Medulla oblongata (tissue), 1 donor: ENCODE measurements at regions not wholly inside any gene's neighbourhood (a gene's known extent, or its start where the extent isn't known, plus 50 kb on each side); places are given as distances from the start of the nearest gene placed in this dataset.

ENCODE experiments used
- DNase-seq: peaks from one replicate; pipeline ENCODE4 v3.0.0-alpha.2; 2015; ENCODE audit errors: extremely low spot score

GRCh38 chr3:94709249-94709902 lies 646.5 kb downstream of the NSUN3 start:
- DNase-seq, result no peak

GRCh38 chr3:94714194-94714593 lies 651.3 kb downstream of the NSUN3 start:
- no peak for DNase-seq

DNA sequence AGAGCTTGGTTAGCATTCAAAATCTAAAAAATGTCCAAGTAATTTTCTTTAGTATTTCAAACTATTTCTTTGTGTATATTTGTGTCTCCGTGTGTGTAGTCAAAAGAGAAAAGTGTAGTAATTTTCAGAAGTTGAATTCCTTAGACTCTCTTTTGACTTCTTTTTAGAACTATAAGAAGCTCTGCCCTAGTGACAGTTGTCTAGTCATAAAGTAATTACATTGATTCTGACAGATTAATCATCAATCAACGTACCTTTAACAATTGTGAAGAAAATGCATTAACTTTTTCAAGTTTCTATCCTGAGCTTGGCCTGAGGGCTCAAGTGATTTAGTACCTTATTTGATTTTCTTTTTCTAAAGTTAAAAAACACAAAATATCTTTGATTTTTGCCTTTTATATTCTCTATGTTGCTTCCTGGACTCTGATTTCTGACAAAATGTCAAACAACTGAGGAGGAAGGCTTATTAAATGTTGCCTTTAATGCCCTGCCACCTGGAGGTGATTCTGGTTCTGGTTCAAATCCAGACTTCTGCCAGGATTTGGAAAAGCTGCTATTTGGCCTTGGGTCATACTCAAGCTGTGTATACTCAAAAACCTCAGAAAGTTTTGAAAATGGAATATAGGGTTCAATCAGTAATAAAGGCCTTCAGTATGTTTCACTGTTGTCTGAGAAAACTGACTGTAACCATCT lies 653.6 kb downstream of the NSUN3 start:
- DNase-seq, result peak; percentile 6

DNA sequence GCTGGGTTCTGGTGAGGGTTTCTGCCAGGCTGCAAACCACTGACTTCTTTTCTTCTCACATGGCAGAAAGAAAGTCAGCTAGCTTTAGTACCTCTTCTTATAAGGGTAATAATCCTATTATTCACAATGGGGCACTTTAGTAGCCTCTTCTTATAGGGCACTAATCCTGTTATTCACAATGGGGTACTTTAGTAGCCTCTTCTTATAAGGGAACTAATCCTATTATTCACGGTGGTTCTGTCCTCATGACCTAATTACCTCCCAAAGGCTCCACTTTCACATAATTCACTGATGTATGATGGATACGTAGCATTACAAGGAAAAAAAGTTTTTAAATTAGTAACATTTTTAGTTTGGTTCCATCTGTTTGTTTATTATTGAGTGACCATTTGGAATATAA lies 671.3 kb downstream of the NSUN3 start:
- DNase-seq, result no peak

GRCh38 chr3:94735354-94735753 lies 672.5 kb downstream of the NSUN3 start:
- no peak for DNase-seq

DNA sequence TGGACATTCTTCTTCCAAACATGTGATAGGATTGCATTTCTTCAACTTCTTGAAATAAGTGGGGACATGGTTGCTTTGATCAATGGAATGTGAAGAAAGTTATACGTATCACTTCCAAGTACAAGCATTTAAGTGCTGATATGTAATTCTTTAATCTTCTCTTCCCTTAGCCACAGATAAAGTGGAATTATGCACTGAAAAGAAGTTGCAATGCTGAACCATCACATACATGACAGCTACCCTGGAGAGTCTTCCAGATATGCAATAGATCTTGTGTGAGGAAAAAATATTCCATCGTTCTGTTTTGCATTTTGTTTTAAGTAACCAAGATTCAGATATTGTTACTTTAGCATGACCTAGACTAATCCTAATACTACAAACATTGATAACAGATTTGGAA lies 674.3 kb downstream of the NSUN3 start:
- no peak for DNase-seq

DNA sequence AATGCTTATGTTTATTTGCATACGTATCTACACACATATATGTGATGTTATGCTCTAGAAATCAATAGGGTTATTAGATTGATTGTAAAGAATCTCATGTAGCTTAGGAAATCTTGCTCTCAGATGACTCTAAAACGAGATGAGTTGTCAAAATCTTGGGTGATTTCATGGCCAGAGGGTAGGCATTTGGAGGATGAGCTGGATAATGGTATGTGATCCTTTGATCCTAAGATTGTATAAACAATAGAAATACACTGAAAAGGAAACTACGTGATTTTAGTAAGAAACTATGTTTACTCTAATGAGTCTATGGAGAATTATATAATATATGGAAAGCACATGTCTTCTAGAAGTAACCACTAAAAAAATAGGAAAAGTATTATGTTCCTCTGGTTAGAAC lies 676.6 kb downstream of the NSUN3 start:
- DNase-seq, result no peak

GRCh38 chr3:94758751-94759150 lies 695.9 kb downstream of the NSUN3 start:
- DNase-seq, result no peak

GRCh38 chr3:94772402-94772801 lies 709.5 kb downstream of the NSUN3 start:
- DNase-seq, result no peak

- DNase-seq, result no peak
Measured at GRCh38 chr3:94775746-94776145, 712.9 kb downstream of the NSUN3 start.

GRCh38 chr3:94776401-94776915 lies 713.6 kb downstream of the NSUN3 start:
- DNase-seq, result no peak

- no peak for DNase-seq
Measured at GRCh38 chr3:94778289-94778688, 715.4 kb downstream of the NSUN3 start.

DNA sequence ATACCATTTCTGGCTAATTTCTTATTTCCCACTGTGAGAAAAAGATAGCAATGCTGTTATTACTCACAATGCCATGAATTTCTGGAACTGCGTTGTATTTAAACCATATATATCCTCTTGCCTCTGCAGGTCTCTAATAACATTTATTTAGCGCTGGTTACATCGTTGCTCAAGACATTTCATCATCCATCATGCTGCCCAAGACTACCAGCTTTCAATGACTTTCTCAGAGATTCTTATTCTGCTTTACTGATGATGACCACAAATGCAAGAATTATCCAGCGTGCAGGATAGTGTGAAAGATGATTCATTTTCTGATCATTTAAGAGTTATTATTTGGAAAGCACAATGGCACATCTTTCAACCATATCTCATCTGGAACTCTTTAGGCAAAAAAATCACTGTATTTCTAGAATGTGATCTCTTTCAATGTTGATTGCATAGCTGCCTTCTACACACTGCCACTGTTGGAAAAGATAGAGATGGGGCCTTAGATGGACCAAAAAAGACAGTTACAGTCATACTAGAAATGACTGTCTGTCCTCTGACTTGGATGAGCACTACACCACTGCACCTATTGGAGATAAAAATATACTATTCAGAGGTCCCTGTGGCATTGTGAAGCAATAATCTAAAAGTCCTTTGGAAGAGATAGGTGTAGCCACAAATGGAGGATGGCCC lies 716.1 kb downstream of the NSUN3 start:
- no peak for DNase-seq

DNA sequence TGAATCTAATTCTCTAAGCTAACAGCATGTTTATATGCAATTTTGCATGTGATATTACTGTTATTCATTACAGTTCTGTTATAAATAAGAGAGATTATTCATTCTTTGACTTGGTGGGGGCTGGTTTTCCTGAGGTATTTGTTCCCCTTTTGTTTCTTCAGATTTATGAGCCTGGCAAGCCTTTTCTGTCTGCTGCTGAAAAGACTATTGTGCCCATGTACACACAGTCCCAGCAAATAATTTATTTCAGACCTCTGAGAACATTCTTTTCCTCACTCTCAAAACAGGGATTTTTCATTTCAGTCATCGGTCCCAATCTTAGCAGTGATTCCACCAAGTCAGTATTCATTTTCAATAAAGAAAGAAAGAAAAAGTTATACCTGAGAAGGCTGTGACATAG lies 716.8 kb downstream of the NSUN3 start:
- peak; percentile 51 for DNase-seq

DNA sequence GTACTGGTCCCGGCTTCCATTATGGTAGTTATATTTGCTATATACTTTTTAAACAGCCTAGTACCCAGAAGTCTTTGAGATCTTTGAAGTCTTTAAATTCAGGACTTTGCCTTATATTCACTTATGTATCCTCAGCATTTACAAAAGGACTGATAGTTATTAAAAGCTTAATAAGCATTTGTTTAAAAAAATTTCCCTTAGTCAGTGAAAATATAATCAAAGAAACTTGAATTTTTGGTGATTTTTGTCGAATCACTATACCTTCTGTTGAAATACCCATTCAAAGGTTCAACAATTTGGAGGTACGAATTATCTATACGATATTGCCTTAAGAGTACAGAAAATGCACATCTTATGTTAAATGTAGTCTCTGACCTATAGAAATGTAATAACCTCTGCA lies 721.4 kb downstream of the NSUN3 start:
- DNase-seq, result no peak

DNA sequence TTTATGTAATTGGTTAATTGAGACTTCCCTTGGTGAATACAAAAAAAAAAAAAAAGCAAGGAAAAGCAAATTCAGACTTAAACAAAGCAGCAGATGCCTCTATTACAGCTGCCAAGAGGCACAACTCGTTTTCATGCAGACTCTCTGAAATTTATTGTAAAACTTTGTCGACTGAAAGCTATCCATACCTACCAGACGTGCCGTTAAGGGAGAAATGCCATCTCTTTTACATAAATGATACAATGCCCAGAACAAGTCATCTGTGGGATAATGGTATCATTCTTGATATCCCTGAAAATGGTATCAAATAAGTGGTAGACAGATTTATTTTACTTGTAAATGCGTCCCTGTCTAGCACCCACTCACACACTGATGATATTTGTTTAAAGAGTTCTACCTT lies 724.2 kb downstream of the NSUN3 start:
- DNase-seq, result no peak

DNA sequence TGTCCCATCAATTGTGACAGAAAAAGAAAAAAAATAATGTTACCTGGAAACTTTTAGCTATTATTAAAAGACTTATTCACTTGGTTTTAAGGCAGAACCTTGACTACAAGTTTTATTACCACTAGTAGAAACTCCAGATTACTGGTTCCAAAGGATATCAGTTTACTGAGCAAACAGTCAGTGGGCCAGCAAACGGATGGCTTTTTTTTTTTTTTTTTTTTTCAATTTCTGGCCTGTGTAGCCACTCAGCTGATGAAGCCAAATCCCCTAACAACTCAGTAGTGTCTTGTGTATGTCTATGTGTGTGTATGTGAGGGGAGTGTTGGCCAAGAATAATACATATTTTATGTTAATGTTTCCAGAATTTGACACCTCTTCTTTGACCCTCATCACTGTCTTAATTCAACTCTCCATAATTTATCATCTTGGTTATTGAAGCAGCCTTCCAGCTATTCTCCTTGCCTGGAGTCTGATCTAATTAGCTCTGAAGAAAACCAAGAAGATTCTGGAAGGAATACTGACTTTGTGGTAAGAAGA lies 724.9 kb downstream of the NSUN3 start:
- no peak for DNase-seq

DNA sequence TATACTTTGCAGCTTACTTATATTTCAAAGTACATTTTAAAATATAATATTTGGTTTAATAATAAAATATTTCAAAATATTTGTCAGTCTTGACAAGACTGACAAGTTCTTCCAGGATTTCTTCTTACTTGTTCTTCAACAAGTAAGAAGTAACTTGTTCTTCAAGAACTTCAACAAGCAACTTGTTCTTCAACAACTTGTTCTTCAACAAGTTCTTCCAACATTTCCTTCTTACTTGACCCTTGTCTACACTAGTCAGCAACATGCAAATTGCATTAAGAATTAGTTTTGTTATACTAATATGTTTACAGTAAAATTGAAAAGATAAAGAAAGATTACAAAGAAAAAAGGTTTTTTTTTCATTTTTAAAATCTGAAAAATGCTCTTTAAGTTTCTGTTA lies 731.7 kb downstream of the NSUN3 start:
- DNase-seq, result no peak

- no peak for DNase-seq
Measured at GRCh38 chr3:94799420-94800060, 736.7 kb downstream of the NSUN3 start.

- no peak for DNase-seq
Measured at GRCh38 chr3:94811836-94812235, 749.0 kb downstream of the NSUN3 start.

- DNase-seq, result no peak
Measured at GRCh38 chr3:94821241-94821640, 758.4 kb downstream of the NSUN3 start.

GRCh38 chr3:94822298-94822697 lies 759.4 kb downstream of the NSUN3 start:
- DNase-seq, result no peak
